ENCODE measurements at regions not wholly inside any gene's neighbourhood (a gene's known extent, or its start where the extent isn't known, plus 50 kb on each side); places are given as distances from the start of the nearest gene placed in this dataset.
"Not testable (repeated sequence)": the region's sequence is repeated elsewhere in the genome, so short reads cannot be mapped to it uniquely, and the experiment has no call there.

- Histone ChIP-seq H2AFZ (ENCODE audit: low read length) (no peak overlapping the region), H3K79me2 (ENCODE audit: insufficient read depth, low read length) (no peaks in the 10 kb centered on the region), H3K18ac (ENCODE audit: insufficient read length, low read depth, low read length) (no peak overlapping the region), H4K20me1 (ENCODE audit: control insufficient read depth, insufficient read depth, insufficient read length) (no peaks in the 10 kb centered on the region), H3K14ac (ENCODE audit: insufficient read depth, low read length) (no peak overlapping the region), H2BK12ac (ENCODE audit: insufficient read length, low read depth, low read length) (no peak overlapping the region), H3T11ph (ENCODE audit: low read length) (no peak overlapping the region), H4K5ac (ENCODE audit: insufficient read length, low read depth, low read length) (no peak overlapping the region), H4K91ac (ENCODE audit: insufficient read length, low read depth, low read length) (no peak overlapping the region), H3K4me1 (ENCODE audit: insufficient read depth, low read length) (no peaks in the 10 kb centered on the region), H2BK120ac (ENCODE audit: low read depth, low read length, poor library complexity, severe bottlenecking) (no peak overlapping the region), H4K8ac (replicated peaks; ENCODE audit: insufficient read length, low read depth, low read length) (no peak overlapping the region), H3K27ac (ENCODE audit: insufficient read length, low read depth, low read length) (no peak overlapping the region), H3K23me2 (ENCODE audit: insufficient read length, low read depth, low read length, poor library complexity, severe bottlenecking) (no peaks in the 10 kb centered on the region), H2BK15ac (ENCODE audit: low read depth, low read length) (no peak overlapping the region), H3K56ac (ENCODE audit: insufficient read length, low read depth, low read length) (no peak overlapping the region), H2AK5ac (ENCODE audit: insufficient read length, low read length) (no peak overlapping the region), H3K9ac (ENCODE audit: extremely low read depth, insufficient read length, low read length) (no peak overlapping the region), H2BK20ac (ENCODE audit: low read depth, low read length, poor library complexity, severe bottlenecking) (no peak overlapping the region), H3K27me3 (ENCODE audit: insufficient read depth, low read length) (no peaks in the 10 kb centered on the region), H3K4ac (ENCODE audit: low read depth, low read length) (no peak overlapping the region), H3K23ac (ENCODE audit: insufficient read length, low read depth, low read length) (no peak overlapping the region), H3K4me2 (ENCODE audit: insufficient read depth, insufficient read length, low read length) (no peak overlapping the region), H2BK5ac (ENCODE audit: insufficient read length, low read length) (no peak overlapping the region), H3K9me3 (ENCODE audit: control insufficient read depth, low read depth, low read length) (no peaks in the 10 kb centered on the region), H3K79me1 (ENCODE audit: insufficient read depth, low read depth, low read length, poor library complexity, severe bottlenecking) (no peaks in the 10 kb centered on the region)
- Mint-ChIP-seq H3K27ac (no peak overlapping the region), H3K4me1 (no peaks in the 10 kb centered on the region; a peak in 2 of 4 replicates), H3K4me3 (no peak overlapping the region), H3K27me3 (ENCODE audit: low read depth) (no peaks in the 10 kb centered on the region), H3K9me3 (peaks cover 0 to 3% of the 10 kb centered on the region in 2 experiments; a peak in 1 of 5 replicates), H3K36me3 (ENCODE audit: insufficient read depth in 1 of 3, low read depth in 3 of 3) (no peaks in the 10 kb centered on the region)
- TF ChIP-seq CTCF (conservative IDR thresholded peaks at IDR 0.05): no peak
- no CpG with 5 or more reads among the region's 2 CpGs for WGBS (ENCODE audit: extremely low coverage, insufficient read length, low lambda C conversion rate)
- no peak for DNase-seq
Observed at GRCh38 chr10:109237050-109237449, 686.3 kb downstream of the XPNPEP1 start.

GRCh38 chr10:109223533-109223932 is 699.8 kb downstream of the XPNPEP1 start:
- H4K20me1 ChIP-seq (ENCODE audit: control insufficient read depth, insufficient read depth, insufficient read length); H3K36me3 Mint-ChIP-seq (ENCODE audit: insufficient read depth in 1 of 3, low read depth in 3 of 3); H3K27me3 Mint-ChIP-seq (ENCODE audit: low read depth); H4K5ac ChIP-seq (ENCODE audit: insufficient read length, low read depth, low read length); H3K79me2 ChIP-seq (ENCODE audit: insufficient read depth, low read length); H2AFZ ChIP-seq (ENCODE audit: low read length); H2AK5ac ChIP-seq (ENCODE audit: insufficient read length, low read length); H3K9me3 ChIP-seq (ENCODE audit: control insufficient read depth, low read depth, low read length); H3K27me3 ChIP-seq (ENCODE audit: insufficient read depth, low read length); H3K18ac ChIP-seq (ENCODE audit: insufficient read length, low read depth, low read length); H3K4me1 ChIP-seq (ENCODE audit: insufficient read depth, low read length); H3T11ph ChIP-seq (ENCODE audit: low read length); H4K91ac ChIP-seq (ENCODE audit: insufficient read length, low read depth, low read length); H2BK15ac ChIP-seq (ENCODE audit: low read depth, low read length); H3K14ac ChIP-seq (ENCODE audit: insufficient read depth, low read length); H2BK5ac ChIP-seq (ENCODE audit: insufficient read length, low read length); H4K8ac ChIP-seq (replicated peaks; ENCODE audit: insufficient read length, low read depth, low read length); DNase-seq; H3K27ac ChIP-seq (ENCODE audit: insufficient read length, low read depth, low read length); H2BK20ac ChIP-seq (ENCODE audit: low read depth, low read length, poor library complexity, severe bottlenecking); H2BK12ac ChIP-seq (ENCODE audit: insufficient read length, low read depth, low read length); H3K56ac ChIP-seq (ENCODE audit: insufficient read length, low read depth, low read length); H3K4me3 Mint-ChIP-seq; H3K23ac ChIP-seq (ENCODE audit: insufficient read length, low read depth, low read length); H3K23me2 ChIP-seq (ENCODE audit: insufficient read length, low read depth, low read length, poor library complexity, severe bottlenecking); H3K9ac ChIP-seq (ENCODE audit: extremely low read depth, insufficient read length, low read length); H3K27ac Mint-ChIP-seq; H3K79me1 ChIP-seq (ENCODE audit: insufficient read depth, low read depth, low read length, poor library complexity, severe bottlenecking); H3K4ac ChIP-seq (ENCODE audit: low read depth, low read length); H2BK120ac ChIP-seq (ENCODE audit: low read depth, low read length, poor library complexity, severe bottlenecking); H3K4me1 Mint-ChIP-seq; H3K4me2 ChIP-seq (ENCODE audit: insufficient read depth, insufficient read length, low read length): not testable (repeated sequence)
- H3K9me3 Mint-ChIP-seq: peaks cover 4 to 11% of the 10 kb centered on the region in 2 experiments; a peak in 3 of 5 replicates
- no CpG with 5 or more reads among the region's 13 CpGs for WGBS (ENCODE audit: extremely low coverage, insufficient read length, low lambda C conversion rate)

Data from H9 (cell line).